ENCODE measurements at regions not wholly inside any gene's neighbourhood (a gene's known extent, or its start where the extent isn't known, plus 50 kb on each side); places are given as distances from the start of the nearest gene placed in this dataset.

DNA sequence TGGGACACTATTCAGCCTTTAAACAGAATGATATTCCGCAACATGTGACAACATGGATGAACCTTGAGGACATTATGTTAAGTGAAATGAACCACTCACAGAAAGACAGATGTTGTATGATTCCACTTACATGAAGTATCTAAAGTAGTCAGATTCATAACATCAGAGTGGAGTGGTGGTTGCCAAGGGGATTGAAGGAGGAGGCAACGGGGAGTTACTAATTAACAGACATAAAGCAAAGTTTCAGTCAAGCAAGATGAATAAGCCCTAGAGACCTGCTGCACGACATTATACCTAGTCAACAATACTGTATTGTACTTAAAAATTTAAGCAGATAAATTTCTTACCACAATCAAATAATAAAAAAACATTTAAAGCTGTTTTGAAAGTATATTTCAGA, 105.0 kb upstream of the NR0B1 start:
- no peaks in the 10 kb centered on the region for H4K20me1 ChIP-seq (ENCODE audit: insufficient read depth, low read length)
- H3K36me3 ChIP-seq (ENCODE audit: insufficient read depth, low read length) = no peaks in the 10 kb centered on the region
- no peak overlapping the region for H3K4me2 ChIP-seq (ENCODE audit: low read length)
- H3K36me3 Mint-ChIP-seq (ENCODE audit: low read depth, unreplicated experiment) = no peaks in the 10 kb centered on the region
- H3K4me1 Mint-ChIP-seq (ENCODE audit: low read depth, unreplicated experiment) = no peaks in the 10 kb centered on the region
- H3K9me3 Mint-ChIP-seq (ENCODE audit: unreplicated experiment) = no peaks in the 10 kb centered on the region
- H2AFZ ChIP-seq (ENCODE audit: low read depth, low read length) = no peak overlapping the region
- H3K27me3 Mint-ChIP-seq (ENCODE audit: low read depth, unreplicated experiment) = no peaks in the 10 kb centered on the region
- H3K79me2 ChIP-seq (ENCODE audit: insufficient read depth, low read length) = no peaks in the 10 kb centered on the region
- no peak overlapping the region for H3K27ac Mint-ChIP-seq (ENCODE audit: unreplicated experiment)
- H3K9ac ChIP-seq (ENCODE audit: low read length) = no peak overlapping the region
- H3K9me3 ChIP-seq (ENCODE audit: insufficient read depth, low read depth, low read length) = no peaks in the 10 kb centered on the region
- H3K4me3 ChIP-seq (ENCODE audit: insufficient read depth, low read depth, low read length) = no peak overlapping the region
- no peak for TF ChIP-seq EZH2 (IDR thresholded peaks at IDR 0.05; ENCODE audit: insufficient read depth, low read length)
- TF ChIP-seq, protein P1, sequence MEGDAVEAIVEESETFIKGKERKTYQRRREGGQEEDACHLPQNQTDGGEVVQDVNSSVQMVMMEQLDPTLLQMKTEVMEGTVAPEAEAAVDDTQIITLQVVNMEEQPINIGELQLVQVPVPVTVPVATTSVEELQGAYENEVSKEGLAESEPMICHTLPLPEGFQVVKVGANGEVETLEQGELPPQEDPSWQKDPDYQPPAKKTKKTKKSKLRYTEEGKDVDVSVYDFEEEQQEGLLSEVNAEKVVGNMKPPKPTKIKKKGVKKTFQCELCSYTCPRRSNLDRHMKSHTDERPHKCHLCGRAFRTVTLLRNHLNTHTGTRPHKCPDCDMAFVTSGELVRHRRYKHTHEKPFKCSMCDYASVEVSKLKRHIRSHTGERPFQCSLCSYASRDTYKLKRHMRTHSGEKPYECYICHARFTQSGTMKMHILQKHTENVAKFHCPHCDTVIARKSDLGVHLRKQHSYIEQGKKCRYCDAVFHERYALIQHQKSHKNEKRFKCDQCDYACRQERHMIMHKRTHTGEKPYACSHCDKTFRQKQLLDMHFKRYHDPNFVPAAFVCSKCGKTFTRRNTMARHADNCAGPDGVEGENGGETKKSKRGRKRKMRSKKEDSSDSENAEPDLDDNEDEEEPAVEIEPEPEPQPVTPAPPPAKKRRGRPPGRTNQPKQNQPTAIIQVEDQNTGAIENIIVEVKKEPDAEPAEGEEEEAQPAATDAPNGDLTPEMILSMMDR (IDR thresholded peaks at IDR 0.05; ENCODE audit: insufficient read depth, low read depth, low read length) = no peak
- H3K27ac ChIP-seq (ENCODE audit: low read depth, low read length) = no peak overlapping the region
- no peaks in the 10 kb centered on the region for H3K4me1 ChIP-seq (ENCODE audit: insufficient read depth, low read length)
- no peaks in the 10 kb centered on the region for H3K27me3 ChIP-seq (ENCODE audit: insufficient read depth, low read length)
- DNase-seq (ENCODE audit: low read depth) (no peak), FAIRE-seq (peak; percentile 97)
- no peak overlapping the region for H3K4me3 Mint-ChIP-seq (ENCODE audit: unreplicated experiment)

DNA sequence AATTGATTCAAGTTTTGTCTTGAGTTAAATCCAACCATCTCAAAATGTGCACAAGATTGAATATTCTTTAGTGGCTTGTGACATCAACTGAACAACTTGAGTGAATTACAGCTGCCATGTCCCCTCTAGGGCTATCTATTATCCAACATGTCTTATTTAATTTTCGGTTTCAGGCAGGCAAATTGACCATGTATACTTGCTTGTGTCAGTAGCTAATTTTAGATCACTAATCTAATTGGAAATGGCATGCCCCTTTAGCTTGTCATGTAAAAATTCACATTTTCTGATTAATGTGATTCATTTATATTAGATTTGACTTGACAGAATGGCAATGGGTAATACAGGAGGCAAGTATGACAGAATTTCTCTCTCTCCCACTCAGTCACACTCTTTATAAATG, 93.2 kb upstream of the NR0B1 start:
- no peak overlapping the region for H3K4me3 ChIP-seq (ENCODE audit: insufficient read depth, low read depth, low read length)
- Mint-ChIP-seq H3K4me1 (ENCODE audit: low read depth, unreplicated experiment) (no peaks in the 10 kb centered on the region), H3K4me3 (ENCODE audit: unreplicated experiment) (no peak overlapping the region), H3K27me3 (ENCODE audit: low read depth, unreplicated experiment) (no peaks in the 10 kb centered on the region), H3K9me3 (ENCODE audit: unreplicated experiment) (no peaks in the 10 kb centered on the region), H3K36me3 (ENCODE audit: low read depth, unreplicated experiment) (no peaks in the 10 kb centered on the region), H3K27ac (ENCODE audit: unreplicated experiment) (no peak overlapping the region)
- H3K4me1 ChIP-seq (ENCODE audit: insufficient read depth, low read length) = no peaks in the 10 kb centered on the region
- no peaks in the 10 kb centered on the region for H3K79me2 ChIP-seq (ENCODE audit: insufficient read depth, low read length)
- TF ChIP-seq, protein P1 (IDR thresholded peaks at IDR 0.05; ENCODE audit: insufficient read depth, low read depth, low read length) = no peak
- TF ChIP-seq EZH2 (IDR thresholded peaks at IDR 0.05; ENCODE audit: insufficient read depth, low read length) = no peak
- H4K20me1 ChIP-seq (ENCODE audit: insufficient read depth, low read length) = no peaks in the 10 kb centered on the region
- no peaks in the 10 kb centered on the region for H3K27me3 ChIP-seq (ENCODE audit: insufficient read depth, low read length)
- no peak overlapping the region for H3K9ac ChIP-seq (ENCODE audit: low read length)
- H3K4me2 ChIP-seq (ENCODE audit: low read length) = no peak overlapping the region
- peak; percentile 81 for FAIRE-seq
- H3K27ac ChIP-seq (ENCODE audit: low read depth, low read length) = no peak overlapping the region
- H3K36me3 ChIP-seq (ENCODE audit: insufficient read depth, low read length) = no peaks in the 10 kb centered on the region
- no peak overlapping the region for H2AFZ ChIP-seq (ENCODE audit: low read depth, low read length)
- H3K9me3 ChIP-seq (ENCODE audit: insufficient read depth, low read depth, low read length) = no peaks in the 10 kb centered on the region
- no peak for DNase-seq (ENCODE audit: low read depth)

DNA sequence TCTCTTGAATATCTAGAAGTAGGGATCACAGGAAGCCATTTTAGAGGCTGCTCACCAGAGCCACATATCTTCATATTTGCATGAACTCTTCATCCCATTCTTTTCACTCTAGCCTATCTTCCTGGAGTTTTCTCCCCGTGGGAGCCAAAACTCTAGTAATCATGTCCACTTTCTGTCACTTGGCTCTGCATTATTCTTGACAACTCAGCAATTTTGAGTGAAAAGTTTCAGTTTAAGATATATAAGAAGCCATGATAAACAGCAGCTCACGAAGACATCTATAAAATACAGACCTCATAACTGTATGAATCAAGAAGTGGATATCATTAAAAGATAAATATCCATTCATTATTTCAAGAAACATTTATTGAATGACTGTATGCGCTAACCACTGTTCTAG, 79.1 kb upstream of the NR0B1 start:
- no peaks in the 10 kb centered on the region for H3K9me3 Mint-ChIP-seq (ENCODE audit: unreplicated experiment)
- FAIRE-seq = peak; percentile 29
- no peak overlapping the region for H3K4me3 Mint-ChIP-seq (ENCODE audit: unreplicated experiment)
- Histone ChIP-seq H3K79me2 (ENCODE audit: insufficient read depth, low read length) (no peaks in the 10 kb centered on the region), H3K4me1 (ENCODE audit: insufficient read depth, low read length) (no peaks in the 10 kb centered on the region), H3K27ac (ENCODE audit: low read depth, low read length) (no peak overlapping the region), H3K9me3 (ENCODE audit: insufficient read depth, low read depth, low read length) (no peaks in the 10 kb centered on the region), H3K4me2 (ENCODE audit: low read length) (no peak overlapping the region), H3K9ac (ENCODE audit: low read length) (no peak overlapping the region), H3K36me3 (ENCODE audit: insufficient read depth, low read length) (no peaks in the 10 kb centered on the region), H3K4me3 (ENCODE audit: insufficient read depth, low read depth, low read length) (no peak overlapping the region), H3K27me3 (ENCODE audit: insufficient read depth, low read length) (no peaks in the 10 kb centered on the region), H4K20me1 (ENCODE audit: insufficient read depth, low read length) (no peaks in the 10 kb centered on the region), H2AFZ (ENCODE audit: low read depth, low read length) (no peak overlapping the region)
- no peak for DNase-seq (ENCODE audit: low read depth)
- H3K4me1 Mint-ChIP-seq (ENCODE audit: low read depth, unreplicated experiment) = peaks cover 7% of the 10 kb centered on the region
- no peak overlapping the region for H3K27ac Mint-ChIP-seq (ENCODE audit: unreplicated experiment)
- no peaks in the 10 kb centered on the region for H3K27me3 Mint-ChIP-seq (ENCODE audit: low read depth, unreplicated experiment)
- TF ChIP-seq EZH2 (IDR thresholded peaks at IDR 0.05; ENCODE audit: insufficient read depth, low read length) = no peak
- TF ChIP-seq, protein P1 (IDR thresholded peaks at IDR 0.05; ENCODE audit: insufficient read depth, low read depth, low read length) = no peak
- no peaks in the 10 kb centered on the region for H3K36me3 Mint-ChIP-seq (ENCODE audit: low read depth, unreplicated experiment)

Data from astrocyte (in vitro differentiated cells and primary cell).